OCI-LY3 (cell line): ENCODE measurements at regions not wholly inside any gene's neighbourhood (a gene's known extent, or its start where the extent isn't known, plus 50 kb on each side); places are given as distances from the start of the nearest gene placed in this dataset.

Experiments used
- CTCF ChIP-seq: fragments of 200-600, 300-600 bp; sonication (generic); IDR thresholded peaks from 2 replicates; pipeline ENCODE4 v1.5.1; 2014; ENCODE audit warnings: antibody characterized with exemption, low read length, low read depth
- EZH2phosphoT487 ChIP-seq: fragments of 200-600 bp; shearing (Covaris generic); IDR thresholded peaks from 2 replicates; pipeline ENCODE4 v1.6.1; 2018; ENCODE audit warnings: antibody characterized with exemption, mixed run types, low read depth

GRCh38 chr1:25001125-25001915 is 71.2 kb upstream of the RUNX3 start:
- TF ChIP-seq EZH2phosphoT487 (no peak), CTCF (no peak)
